ENCODE measurements at regions not wholly inside any gene's neighbourhood (a gene's known extent, or its start where the extent isn't known, plus 50 kb on each side); places are given as distances from the start of the nearest gene placed in this dataset.
"Not testable (repeated sequence)": the region's sequence is repeated elsewhere in the genome, so short reads cannot be mapped to it uniquely, and the experiment has no call there.

DNA sequence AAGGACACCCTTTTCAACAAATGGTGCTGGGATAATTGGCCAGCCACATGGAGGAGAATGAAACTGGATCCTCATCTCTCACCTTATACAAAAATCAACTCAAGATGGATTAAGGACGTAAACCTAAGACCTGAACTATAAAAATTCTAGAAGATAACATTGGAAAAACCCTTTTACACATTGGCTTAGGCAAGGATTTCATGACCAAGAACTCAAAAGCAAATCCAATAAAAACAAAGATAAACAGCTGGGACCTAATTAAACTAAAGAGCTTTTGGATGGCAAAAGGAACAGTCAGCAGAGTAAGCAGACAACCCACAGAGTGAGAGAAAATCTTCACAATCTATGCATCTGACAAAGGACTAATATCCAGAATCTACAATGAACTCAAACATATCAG, 96.9 kb upstream of the BNIP2 start:
- DNase-seq (ENCODE audit: low read depth in 2 of 2): not testable (repeated sequence)

- not testable (repeated sequence) for DNase-seq (ENCODE audit: low read depth in 2 of 2)
These were observed 94.8 kb upstream of the BNIP2 start for GRCh38 chr15:59783774-59784520.

DNA sequence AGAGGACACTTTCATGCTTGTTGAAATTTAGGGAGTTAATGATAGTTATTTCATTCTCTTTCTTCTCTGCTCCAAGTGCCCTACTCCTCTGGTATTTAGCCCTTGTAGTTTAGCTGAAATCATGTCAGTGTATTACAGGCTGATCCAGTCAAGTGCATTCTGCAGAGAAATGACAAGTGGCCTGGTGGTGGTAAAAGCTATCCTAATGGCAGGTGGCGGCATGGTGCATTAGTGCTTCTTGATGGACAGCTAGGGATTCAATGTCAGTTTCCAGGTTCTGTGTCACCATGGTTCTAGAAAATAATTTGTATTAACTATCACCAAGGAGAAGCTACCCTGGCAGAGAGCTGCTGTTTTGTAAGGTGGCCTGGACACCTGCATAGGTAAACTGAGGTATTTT, 90.0 kb upstream of the BNIP2 start:
- DNase-seq (ENCODE audit: low read depth in 2 of 2): no peak

DNA sequence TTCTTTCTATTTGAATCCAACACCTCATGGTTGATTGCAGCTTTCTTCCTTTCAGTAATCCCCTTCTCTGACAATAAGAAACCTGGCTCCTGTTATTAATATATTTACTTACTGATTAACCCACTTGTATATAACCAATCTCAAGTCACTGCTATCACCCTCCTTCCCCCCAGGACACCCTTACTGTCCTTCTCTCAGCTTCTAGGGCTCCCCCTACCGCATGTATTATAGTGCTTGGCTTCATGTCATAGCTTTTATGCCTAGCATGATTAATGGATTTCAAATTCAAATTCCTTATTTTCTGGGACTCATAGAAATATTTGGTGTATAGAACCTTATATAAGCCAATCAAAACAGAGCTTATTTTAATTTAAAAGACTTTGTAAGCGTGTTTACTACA, 75.7 kb upstream of the BNIP2 start:
- DNase-seq (ENCODE audit: low read depth in 2 of 2): no peak

GRCh38 chr15:59762558-59762957, 73.4 kb upstream of the BNIP2 start:
- no peak for DNase-seq (ENCODE audit: low read depth in 2 of 2)

- DNase-seq (ENCODE audit: low read depth in 2 of 2): not testable (repeated sequence)
These were observed 71.1 kb upstream of the BNIP2 start for GRCh38 chr15:59760256-59760655.

DNA sequence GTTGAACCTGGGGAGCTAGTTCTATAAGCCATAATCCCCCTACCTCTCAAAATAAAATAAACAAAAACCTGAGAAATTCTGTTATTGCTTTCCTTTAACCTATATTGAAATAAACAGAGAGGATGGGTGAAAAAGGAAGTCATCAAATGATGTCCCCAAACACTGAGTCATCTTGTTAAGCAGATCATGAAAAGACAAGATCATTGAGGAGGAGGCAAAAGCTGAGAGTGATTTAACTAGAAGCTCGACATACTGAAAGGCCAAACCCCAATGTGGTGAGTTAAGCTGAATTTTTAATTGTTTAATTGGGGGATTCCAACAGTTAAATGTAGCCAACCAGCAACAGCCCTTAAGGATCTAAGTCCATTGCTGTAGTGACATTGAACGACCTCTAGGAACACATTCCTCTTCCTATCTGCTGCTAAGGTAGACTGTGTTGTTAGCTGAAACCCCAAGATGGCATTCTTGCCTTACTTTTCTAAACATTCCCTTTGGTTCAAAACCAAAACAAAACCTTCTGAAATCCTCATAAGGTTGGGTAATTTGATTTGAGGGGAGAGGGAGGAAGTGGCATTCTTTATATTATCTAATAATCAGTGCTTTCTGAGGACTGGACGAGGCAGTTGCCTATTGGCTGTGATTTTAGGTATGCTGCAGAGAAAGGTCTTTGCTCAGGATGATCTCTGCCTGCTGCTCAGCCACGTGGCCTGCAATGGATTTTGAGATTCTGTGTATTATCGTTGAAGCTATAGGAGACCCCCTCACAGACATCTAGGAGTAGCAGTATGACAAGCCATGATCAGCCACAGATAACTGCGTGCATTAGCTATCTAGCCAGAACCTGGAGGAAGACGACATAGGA, 62.7 kb upstream of the BNIP2 start:
- DNase-seq (ENCODE audit: low read depth in 2 of 2): no peak

GRCh38 chr15:59746777-59747176, 57.7 kb upstream of the BNIP2 start:
- no peak for DNase-seq (ENCODE audit: low read depth in 2 of 2)

GRCh38 chr15:59741274-59741906, 52.3 kb upstream of the BNIP2 start:
- no peak for DNase-seq (ENCODE audit: low read depth in 2 of 2)

GRCh38 chr15:59739557-59740186, 50.6 kb upstream of the BNIP2 start:
- no peak for DNase-seq (ENCODE audit: low read depth in 2 of 2)
